ENCODE measurements at regions not wholly inside any gene's neighbourhood (a gene's known extent, or its start where the extent isn't known, plus 50 kb on each side); places are given as distances from the start of the nearest gene placed in this dataset.

GRCh38 chr3:72247645-72248388 is 462.9 kb upstream of the PROK2 start:
- no peak for TF ChIP-seq CTCF (conservative IDR thresholded peaks at IDR 0.05; ENCODE audit: low read depth, low read length)
- no peak for TF ChIP-seq EZH2 (IDR thresholded peaks at IDR 0.05; ENCODE audit: borderline replicate concordance, low read depth, low read length, poor library complexity, severe bottlenecking)
